Activated CD8-positive, alpha-beta memory T cell treated with anti-CD3 and anti-CD28 coated beads for 36 hours (primary cell): ENCODE measurements at regions not wholly inside any gene's neighbourhood (a gene's known extent, or its start where the extent isn't known, plus 50 kb on each side); places are given as distances from the start of the nearest gene placed in this dataset.
"Not testable (repeated sequence)": the region's sequence is repeated elsewhere in the genome, so short reads cannot be mapped to it uniquely, and the experiment has no call there.

Source experiments
- CTCF ChIA-PET: fragments of 350-600 bp; sonication (Branson Sonifier 250); formaldehyde crosslinking; loops from one replicate; lab custom pipeline; 2021; ENCODE audit warnings: antibody characterized with exemption; lab: Charles Lee
- POLR2A ChIA-PET: fragments of 350-600 bp; sonication (Branson Sonifier 250); formaldehyde crosslinking; loops from one replicate; lab custom pipeline; 2021; ENCODE audit warnings: antibody characterized with exemption; lab: Charles Lee

DNA sequence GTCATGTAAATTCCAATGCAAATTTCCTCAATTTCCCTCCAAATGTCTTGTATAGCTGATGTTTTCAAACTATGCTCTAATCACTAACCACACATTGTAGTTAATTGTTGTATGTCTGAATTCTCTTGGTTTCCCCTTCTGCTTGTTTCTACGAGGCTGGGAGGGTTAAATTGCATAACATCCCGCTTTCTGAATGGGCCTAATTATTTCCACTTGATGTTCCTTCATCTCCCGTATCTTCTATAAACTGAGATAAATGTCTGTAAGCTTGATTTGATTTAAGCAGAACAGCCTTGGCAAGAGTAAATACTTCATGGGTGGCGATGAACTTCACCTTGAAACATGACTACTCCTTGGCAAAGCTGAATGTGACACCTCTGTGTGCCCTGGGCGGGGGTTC is 72.2 kb downstream of the SERINC2 start:
- CTCF ChIA-PET: no interaction called here
- POLR2A ChIA-PET: no interaction called here

DNA sequence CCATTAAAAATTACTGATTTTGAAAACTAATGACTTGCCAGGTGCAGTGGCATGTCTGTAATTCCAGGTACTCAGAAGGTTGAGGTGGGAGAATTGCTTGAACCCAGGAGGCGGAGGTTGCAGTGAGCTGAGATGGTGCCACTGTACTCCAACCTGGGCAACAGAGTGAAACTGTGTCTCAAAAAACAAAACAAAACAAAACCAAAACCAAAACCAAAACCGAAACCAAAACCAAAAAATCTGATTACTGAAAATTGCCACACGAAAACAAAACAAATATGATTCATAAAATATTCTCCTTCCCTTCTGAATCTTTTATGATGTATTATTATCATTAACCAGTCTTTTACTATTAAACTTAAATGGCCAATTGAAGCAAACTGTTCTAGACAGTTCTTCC is 74.1 kb downstream of the SERINC2 start:
- POLR2A ChIA-PET: no interaction called here
- CTCF ChIA-PET: no interaction called here

DNA sequence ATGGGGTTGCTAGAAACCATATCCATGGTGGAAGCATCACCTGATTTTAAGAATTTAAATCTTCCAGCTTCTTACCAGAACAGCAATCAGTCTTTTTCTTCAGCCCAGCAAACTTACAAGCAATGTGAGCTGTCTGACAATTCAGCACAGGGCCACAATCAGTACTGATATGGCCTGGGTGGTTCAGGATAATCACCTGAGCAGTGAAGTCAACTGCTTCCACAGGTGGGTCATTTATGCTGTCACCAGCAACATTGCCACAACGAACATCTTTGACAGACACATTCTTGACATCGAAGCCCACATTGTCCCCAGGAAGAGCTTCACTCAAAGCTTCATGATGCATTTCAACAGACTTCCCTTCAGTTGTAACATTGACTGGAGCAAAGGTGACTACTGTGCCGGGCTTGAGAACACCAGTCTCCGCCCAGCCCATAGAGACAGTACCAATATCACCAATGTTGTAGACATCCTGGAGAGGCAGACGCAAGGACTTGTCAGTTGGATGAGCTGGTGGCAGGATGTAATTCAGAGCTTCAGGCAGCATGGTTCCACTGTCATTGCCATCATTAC is 74.8 kb downstream of the SERINC2 start:
- CTCF ChIA-PET: no interaction called here

DNA sequence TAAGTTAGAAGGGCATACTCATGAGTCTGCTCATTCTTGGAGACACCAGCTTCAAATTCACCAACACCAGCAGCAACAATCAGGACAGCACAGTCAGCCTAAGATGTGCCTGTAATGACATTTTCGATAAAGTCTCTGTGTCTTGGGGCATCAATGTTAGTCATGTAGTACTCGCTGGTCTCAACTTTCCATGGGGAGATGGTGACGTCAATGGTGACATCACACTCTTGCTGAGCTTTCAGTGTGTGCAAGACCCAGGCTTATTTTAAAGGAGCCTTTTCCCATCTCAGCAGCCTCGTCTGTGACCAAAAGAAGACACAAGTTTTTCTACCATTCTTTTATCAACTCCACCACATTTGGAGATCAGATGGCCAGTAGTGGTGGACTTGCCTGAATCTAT is 75.5 kb downstream of the SERINC2 start:
- POLR2A ChIA-PET: no interaction called here
- CTCF ChIA-PET: no interaction called here

More for the DNA sequence above, 74.8 kb downstream of the SERINC2 start:
- POLR2A ChIA-PET: no interaction called here

DNA sequence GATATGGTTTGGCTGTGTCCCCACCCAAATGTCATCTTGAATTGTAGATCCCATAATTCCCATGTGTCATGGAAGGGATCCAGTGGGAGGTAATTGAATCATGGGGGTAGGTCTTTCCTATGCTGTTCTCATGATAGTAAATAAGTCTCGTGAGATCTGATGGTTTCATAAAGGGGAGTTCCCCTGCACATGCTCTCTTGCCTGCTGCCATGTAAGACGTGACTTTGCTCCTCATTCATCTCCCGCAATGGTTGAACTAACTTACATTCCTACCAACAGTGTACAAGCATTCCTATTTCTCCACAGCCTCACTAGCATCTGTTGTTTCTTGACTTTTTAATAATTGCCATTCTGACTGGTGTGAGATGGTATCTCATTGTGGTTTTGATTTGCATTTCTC is 76.6 kb downstream of the SERINC2 start:
- CTCF ChIA-PET: interaction anchor here (1.1 kb wide), 1 partner anchor 10 kb away, joined by 3 read pairs; no protein-coding TSS in a partner anchor
- POLR2A ChIA-PET: not testable (repeated sequence)

DNA sequence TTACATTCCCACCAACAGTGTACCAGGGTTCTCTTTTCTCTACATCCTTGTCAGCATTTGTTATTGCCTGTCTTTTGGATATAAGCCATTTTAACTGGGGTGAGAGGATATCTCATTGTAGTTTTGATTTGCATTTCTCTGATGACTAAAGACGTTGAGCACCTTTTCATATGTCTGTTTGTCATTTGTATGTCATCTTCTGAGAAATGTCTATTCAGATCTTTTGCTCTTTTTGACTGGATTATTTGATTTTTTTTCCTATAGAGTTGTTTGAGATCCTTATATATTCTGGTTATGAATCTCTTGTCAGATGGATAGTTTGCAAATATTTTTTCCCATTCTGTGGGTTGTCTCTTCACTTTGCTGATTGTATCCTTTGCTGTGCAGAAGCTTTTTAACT is 77.6 kb downstream of the SERINC2 start:
- POLR2A ChIA-PET: not testable (repeated sequence)

DNA sequence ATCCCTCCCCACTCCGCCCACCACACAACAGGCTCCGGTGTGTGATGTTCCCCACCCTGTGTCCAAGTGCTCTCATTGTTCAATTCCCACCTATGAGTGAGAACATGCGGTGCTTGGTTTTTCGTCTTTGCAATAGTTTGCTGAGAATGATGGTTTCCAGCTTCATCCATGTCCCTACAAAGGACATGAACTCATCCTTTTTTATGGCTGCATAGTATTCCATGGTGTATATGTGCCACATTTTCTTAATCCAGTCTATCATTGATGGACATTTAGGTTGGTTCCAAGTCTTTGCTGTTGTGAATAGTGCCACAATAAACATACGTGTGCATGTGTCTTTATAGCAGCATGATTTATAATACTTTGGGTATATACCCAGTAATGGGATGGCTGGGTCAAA is 81.0 kb upstream of the TINAGL1 start:
- POLR2A ChIA-PET, CTCF ChIA-PET: not testable (repeated sequence)

More for the DNA sequence above, 77.6 kb downstream of the SERINC2 start:
- CTCF ChIA-PET: interaction anchor here (1.1 kb wide), 1 partner anchor 9 kb away, joined by 3 read pairs; no protein-coding TSS in a partner anchor

DNA sequence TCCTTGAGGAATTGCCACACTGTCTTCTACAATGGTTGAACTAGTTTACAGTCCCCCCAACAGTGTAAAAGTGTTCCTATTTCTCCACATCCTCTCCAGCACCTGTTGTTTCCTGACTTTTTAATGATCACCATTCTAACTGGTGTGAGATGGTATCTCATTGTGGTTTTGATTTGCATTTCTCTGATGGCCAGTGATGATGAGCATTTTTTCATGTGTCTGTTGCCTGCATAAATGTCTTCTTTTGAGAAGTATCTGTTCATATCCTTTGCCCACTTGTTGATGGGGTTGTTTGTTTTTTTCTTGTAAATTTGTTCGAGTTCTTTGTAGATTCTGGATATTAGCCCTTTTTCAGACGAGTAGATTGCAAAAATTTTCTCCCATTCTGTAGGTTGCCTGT is 80.5 kb upstream of the TINAGL1 start:
- POLR2A ChIA-PET, CTCF ChIA-PET: not testable (repeated sequence)

DNA sequence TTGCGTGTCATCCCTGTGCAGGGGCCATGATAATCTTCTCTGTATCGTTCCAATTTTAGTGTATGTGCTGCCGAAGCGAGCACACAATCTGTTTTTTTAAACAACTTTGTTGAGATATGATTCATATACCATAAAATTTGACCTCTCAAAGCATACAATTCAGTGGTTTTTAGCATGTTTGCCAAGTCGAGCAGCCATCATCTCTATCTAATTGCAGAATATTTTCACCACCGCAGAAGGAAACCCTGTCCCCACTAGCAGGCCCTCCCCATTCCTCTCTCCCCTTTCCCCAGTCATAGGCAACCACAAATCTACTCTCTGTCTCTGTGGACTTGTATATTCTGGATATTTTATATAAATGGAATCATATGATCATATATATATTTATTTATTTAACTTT is 78.7 kb upstream of the TINAGL1 start:
- ChIA-PET POLR2A (no interaction called here), CTCF (no interaction called here)

DNA sequence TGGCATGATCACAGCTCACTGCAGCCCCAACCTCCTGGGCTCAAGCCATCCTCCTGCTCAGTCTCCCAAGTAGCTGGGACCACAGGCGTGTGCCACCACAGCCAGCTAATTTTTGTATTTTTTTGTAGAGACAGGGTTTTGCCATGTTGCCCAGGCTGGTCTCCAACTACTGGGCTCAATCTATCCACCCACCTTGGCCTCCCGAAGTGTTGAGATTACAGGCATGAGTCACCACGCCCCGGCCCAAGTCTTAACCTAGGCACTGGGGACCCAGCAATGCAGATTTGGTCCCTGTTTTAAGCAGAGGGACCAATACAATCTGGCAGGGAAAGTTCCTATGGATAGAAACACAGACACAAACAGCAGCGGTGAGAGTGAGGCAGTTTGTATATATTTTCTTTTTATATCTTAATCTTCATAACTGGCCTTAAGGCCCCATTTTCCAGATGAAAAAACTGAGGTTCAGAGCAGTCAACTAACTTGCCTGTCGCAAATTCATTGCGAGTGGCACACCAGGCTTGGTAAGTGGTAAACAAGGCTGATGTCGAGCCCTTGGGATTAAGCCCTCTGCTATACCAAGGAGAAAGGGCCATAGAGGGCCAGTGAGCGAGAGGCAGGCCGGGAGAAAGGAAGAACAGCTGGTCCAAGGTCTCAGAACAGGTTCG is 77.8 kb upstream of the TINAGL1 start:
- ChIA-PET POLR2A (no interaction called here), CTCF (no interaction called here)

DNA sequence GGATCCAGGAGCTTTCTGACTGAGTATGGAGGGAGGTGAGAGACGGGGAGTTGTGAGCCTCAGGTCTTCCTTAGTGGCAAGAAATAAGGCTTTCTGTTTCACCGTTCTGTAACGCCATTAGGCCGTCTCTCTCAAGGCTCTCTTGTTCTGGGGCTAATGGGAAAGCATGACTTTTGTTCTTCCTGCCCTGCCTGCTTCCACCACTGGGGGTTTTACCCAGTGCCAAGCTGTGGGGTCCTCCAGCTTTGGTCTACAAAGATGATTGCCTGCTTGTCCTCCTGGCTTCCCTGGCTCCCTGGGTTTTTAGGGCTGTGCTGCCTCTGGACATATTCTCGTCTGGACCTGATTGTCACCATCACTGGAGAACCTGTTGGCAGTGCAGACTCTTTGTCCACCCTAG is 74.8 kb upstream of the TINAGL1 start:
- POLR2A ChIA-PET: no interaction called here
- CTCF ChIA-PET: interaction anchor here (1.2 kb wide), 1 partner anchor 48 kb away, joined by 3 read pairs; no protein-coding TSS in a partner anchor

DNA sequence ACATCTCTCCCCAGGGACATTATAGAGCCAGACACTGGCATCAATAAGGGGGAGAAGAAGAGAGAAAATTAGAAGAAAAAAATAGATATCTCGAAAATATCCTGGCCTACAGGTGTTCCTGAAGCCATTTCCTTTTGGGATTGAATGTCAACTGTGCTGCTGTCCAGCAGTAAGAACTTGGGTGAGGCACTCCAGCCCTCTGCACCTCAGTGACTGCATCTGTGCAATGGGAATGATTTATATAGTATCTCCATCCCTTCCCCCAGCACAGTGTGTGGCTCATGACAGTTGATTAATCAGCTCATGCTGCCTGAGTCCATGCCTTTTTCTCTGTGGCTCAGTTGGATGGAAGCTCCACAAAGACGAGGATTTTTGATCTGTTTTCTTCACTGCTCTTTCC is 74.1 kb upstream of the TINAGL1 start:
- ChIA-PET POLR2A (no interaction called here), CTCF (no interaction called here)

DNA sequence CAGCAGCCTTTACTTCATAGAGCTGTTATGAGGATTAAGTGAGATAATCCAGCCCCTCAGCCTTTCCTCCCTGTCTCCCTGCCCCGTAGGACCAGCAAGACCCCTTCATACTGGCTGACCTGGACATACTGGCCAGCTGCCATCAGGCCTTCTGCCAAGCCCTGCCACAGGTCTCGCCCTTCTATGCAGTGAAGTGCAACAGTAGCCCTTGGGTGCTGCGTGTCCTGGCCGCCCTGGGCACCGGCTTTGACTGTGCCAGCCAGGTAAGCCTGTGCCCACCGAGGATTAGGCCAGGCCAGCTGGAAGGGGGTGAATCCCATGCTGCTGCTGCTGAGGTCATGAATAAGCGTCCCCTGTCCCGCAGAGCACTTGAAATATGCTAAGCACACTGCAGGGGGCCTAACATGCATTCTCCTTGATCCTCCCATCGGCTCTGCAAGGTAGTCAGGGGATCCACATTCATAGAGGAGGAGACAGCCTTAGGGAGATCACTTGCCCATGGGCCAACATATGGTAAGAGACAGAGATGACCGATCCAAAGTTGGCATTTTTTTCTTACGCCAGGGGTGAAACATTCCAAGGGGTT is 73.3 kb upstream of the TINAGL1 start:
- ChIA-PET POLR2A (no interaction called here), CTCF (no interaction called here)

DNA sequence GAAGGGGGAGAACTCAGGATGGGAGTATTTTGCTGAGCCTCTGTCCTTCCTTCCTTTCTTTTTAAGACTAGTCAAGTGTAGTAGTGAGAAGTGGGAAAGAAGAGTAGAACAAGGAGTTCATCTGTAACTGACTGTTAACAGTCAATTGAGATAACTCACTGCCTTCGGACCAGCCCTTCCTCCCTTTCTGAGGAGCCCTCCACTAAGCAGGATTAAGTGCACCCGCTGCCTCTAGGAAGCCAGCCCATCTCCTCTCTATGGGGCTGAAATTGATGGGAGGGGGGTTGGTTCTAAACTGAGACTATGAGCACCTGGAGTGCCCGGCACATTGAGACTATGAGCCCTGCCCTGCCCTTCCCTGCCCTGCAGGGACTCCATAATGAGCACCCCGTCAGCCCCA is 72.7 kb upstream of the TINAGL1 start:
- CTCF ChIA-PET: no interaction called here
- POLR2A ChIA-PET: no interaction called here

DNA sequence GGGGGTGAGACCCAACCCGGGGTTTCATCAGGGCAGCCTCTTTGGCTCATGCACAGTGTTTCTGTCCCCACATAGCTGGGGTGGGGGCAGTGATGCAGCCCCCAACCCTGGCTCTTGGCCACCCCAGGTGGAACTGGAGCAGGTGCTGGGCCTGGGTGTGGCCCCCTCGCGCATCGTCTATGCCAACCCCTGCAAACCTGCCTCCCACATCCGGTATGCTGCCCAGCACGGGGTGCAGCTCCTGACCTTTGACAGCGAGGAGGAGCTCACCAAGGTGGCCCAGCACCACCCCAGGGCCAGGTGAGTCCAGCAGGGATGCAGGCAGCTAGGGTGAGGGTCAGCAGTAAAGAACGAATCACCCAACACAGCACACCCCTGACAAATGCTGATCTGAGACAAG is 72.3 kb upstream of the TINAGL1 start:
- ChIA-PET CTCF (no interaction called here), POLR2A (no interaction called here)

DNA sequence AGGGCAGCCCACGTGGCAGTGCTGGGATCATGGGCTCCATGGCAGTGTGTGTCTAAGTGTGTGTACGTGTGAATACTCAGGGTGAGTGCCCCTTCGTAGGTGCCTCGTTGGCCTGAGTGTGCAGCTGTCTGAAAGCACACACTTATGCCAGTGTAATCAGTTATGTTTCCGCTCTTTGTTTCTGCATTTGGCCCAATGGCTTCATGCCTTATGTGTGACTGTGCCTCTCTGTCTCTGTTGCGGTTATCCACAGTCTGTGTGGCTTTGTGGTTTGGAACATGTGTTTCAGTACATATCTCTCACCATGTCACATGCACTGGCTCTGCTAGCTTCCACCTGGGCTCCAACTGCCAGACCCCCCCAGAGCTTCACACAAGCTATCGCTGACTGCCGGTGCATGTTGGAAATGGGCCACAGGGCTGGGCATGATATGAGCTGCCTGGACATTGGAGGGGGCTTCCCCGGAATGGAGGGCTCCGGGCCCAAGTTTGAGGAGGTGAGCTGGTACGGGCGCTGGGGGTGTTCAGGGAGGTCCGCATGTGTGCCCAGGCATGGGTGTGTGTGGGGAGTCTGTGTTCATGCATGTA is 70.3 kb upstream of the TINAGL1 start:
- CTCF ChIA-PET: interaction anchor here (1.2 kb wide), 1 partner anchor 14 kb away, joined by 3 read pairs; no protein-coding TSS in a partner anchor
- POLR2A ChIA-PET: no interaction called here

DNA sequence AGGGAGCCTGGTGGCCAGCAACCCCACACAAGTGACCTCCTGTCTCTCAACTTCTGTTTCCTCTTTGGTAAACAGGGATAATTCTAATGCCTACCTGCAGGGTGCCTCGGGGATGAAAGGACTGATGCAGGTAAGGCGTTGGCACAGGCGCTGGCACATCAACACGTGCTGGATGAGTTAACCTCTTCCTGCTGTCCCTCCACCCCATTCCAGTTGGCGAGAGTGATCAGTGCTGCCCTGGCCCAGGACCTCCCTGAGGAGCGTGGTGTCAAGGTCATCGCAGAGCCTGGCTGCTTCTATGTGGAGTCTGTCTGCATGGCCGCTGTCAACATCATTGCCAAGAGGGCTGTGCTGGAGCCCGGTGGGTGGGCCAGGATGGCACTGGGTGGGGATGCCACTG is 69.1 kb upstream of the TINAGL1 start:
- ChIA-PET POLR2A (no interaction called here), CTCF (no interaction called here)

DNA sequence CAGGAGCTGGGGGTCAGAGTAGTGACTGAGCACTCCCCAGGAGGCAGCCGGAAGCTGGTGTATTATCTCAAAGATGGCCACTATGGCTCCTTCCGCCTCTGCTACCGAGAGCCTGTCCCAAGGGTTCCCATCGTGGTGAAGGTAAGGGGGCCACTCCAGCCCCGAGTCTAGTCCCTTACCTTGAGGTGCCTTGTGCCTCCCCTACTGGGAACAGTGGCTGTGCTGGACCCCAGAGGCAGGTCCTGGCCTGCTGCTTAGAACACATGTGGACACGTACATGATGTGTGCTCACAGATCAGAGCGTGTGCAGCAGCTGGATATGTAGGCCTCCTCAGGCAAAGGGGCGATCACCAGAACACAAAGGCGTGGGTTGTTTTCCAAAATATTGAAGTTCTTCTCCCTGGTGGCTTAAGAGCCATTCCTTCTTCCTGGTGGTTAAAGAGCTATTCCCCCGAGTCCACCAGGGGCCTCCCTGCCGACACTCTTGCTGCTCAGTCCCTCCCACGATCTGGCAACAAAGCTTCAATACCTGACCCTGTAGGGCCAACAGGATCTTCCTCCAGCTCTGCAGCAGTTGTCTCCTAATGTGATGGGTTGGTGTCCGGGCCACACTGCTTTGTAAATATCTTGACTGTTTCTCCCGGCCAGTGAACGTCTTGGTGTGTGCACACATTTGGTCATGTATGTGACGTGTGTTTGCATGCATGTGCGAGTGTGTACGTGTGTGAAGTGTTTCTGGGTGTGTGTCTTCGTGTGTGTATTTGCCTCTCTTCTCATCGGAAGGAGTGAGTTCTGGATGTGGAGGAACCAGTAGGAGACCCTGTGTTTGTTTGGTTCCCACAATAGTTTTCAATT is 68.4 kb upstream of the TINAGL1 start:
- CTCF ChIA-PET: no interaction called here
- POLR2A ChIA-PET: no interaction called here

DNA sequence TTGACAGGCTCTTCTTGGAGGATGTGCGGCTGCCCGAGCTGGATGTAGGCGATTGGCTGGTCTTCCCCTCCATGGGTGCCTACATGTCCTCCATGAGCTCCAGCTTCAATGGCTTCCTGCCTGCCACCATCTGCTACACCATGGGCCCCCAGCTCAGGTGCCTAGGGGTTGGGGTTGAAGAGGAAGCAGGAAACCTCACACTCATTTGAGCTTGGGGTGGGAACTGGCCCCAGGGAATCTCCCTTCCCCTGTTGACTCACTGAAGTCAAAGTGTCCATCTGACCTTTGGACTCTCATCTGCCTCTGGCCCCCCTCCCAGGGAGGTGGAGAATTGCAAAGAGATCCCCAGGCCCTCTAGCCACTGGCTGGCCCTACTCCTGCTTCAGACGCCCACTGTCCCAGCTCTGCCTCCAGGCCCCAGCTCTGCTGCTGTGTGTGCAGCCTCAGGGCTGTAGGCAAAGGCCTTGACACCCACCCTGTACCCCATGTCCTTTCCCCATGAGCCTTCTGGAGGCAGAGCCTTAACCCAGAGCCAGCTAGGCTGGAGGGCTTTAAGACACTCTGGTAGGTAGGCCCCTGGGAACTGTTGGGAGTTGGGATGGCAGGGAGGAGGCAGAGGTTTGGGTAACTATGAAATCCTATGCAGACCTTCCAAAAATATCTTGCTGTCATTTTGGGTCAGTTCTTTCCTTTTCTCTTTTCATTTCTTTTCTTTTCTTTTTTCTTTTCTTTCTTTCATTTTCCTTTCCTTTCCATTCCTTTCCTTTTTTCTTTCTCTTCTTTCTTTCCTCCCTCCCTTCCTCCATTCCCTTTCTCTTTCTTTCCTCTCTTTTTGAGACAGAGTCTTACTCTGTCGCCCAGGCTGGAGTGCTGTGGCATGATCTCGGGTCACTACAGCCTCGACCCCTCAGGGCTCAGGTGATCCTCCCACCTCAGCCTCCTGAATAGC is 66.9 kb upstream of the TINAGL1 start:
- ChIA-PET CTCF (no interaction called here), POLR2A (no interaction called here)
